Epithelial cell of esophagus (primary cell): ENCODE measurements at regions not wholly inside any gene's neighbourhood (a gene's known extent, or its start where the extent isn't known, plus 50 kb on each side); places are given as distances from the start of the nearest gene placed in this dataset.
A peak's percentile ranks its signal among the peaks of the same experiment; 100 is the strongest.

Experiments used
- DNase-seq: peaks from one replicate; pipeline ENCODE4 v3.0.0; 2010; ENCODE audit warnings: low read depth
- H3K4me3 ChIP-seq: 2 replicates; pipeline ENCODE4 v1.5.1; 2011; ENCODE audit warnings: mild to moderate bottlenecking, low read length, control low read depth
- CTCF ChIP-seq: IDR thresholded peaks from 2 replicates; pipeline ENCODE4 v1.5.1; 2011; ENCODE audit warnings: low read depth, mild to moderate bottlenecking, low read length, control low read depth, inconsistent platforms; ENCODE audit not compliant: insufficient read depth; ENCODE audit errors: missing control alignments

DNA sequence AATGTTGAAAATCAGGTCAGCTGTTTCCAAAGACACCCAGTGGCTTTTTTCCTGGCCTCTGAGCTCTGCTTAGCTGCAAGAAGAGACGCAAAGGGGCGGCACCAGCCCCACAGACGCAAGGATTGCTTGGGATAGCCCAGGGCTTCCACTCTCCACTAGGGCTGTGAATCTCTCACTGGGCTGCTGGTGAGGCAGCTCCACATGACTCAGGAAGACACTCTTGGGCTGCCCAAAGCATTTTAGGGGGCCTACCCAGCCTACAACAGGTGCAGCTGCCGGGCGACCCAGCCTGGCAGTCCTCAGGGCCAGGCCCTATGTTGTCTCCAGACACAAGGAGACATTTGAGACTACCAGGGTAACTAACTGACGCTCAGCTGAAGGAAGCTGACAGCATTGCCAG is 59.8 kb downstream of the FAM50B start:
- H3K4me3 ChIP-seq, result no peak overlapping the region
- DNase-seq, result no peak
- no peak for TF ChIP-seq CTCF

- H3K4me3 ChIP-seq, result no peak overlapping the region
- TF ChIP-seq CTCF, result no peak
- no peak for DNase-seq
These were observed 61.0 kb downstream of the FAM50B start for GRCh38 chr6:3910106-3910663.

GRCh38 chr6:3911130-3911529 is 62.0 kb downstream of the FAM50B start:
- no peak for DNase-seq
- no peak overlapping the region for H3K4me3 ChIP-seq
- TF ChIP-seq CTCF, result no peak

DNA sequence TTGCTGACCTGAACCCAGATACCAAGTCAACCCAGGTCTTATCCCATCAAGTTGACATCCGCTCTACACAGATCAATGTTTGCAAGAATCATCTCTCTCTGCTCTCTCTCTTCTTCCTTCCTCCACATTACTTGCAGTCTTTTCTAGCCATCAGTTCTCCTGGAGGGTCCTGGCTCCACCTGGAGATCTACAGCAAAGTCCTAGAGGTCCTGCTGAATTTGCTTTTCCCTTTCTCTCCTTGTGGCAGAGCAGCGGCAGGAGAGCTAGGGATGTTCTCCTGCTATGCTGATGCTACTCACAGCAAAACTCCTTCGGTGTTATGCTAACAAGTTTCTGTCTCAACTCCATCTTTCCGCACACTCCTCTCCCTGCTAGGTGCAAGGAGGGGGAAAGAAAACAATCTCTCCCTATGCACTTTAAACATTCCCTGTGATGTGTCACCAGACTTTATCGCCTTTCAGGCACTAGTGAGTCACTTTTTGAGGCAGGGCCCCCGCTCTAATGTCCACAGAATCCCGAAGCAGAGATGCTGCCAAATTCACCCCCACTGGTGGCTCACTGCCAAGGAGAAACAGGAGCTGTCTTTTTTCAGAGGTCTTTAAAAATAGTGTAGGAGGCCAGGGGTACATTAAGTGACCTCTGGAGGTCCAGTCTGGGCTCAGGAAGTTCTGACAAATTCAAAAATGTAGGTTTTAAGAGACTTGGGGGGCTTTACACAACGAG is 62.6 kb downstream of the FAM50B start:
- no peak overlapping the region for H3K4me3 ChIP-seq
- TF ChIP-seq CTCF, result no peak
- peak; percentile 77 for DNase-seq

DNA sequence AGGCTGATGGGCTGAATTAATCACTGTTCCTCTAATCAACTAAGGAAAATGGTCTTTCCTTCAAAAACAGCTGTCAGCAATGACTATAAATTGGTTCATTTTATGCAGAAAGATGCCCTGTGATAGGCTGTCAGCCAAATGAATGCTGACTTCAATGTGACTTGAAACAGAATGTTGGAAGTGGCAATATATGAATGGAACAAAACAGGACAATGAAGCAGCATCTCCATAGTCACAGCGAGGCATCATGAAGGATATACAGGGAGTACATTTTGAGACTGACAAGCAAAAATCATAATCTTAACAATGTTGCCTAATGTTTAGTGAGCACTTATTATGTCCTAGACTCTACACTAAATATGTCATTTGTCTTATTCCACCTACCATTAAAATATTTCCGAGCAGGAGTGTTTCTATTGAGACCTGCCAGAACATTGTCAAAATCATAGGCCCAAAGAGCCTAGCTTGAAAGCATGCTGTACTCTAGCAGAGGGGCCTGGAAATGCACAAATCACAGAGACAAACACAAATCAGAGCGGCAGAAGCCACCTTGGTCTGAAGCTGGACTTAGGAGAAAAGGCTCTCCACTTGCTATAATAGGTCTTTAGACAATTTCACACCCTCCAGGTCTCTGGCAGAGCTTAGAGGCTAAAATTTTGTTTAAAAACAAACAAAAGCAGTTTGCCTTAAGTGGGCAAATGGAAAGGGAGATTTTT is 63.3 kb downstream of the FAM50B start:
- no peak for DNase-seq
- no peak for TF ChIP-seq CTCF

GRCh38 chr6:3913077-3913957 is 64.1 kb downstream of the FAM50B start:
- TF ChIP-seq CTCF, result no peak
- H3K4me3 ChIP-seq, result no peak overlapping the region
- DNase-seq, result peak; percentile 96

More for the DNA sequence above, 63.3 kb downstream of the FAM50B start:
- H3K4me3 ChIP-seq, result no peak overlapping the region
